DND-41 (cell line): ENCODE measurements at regions not wholly inside any gene's neighbourhood (a gene's known extent, or its start where the extent isn't known, plus 50 kb on each side); places are given as distances from the start of the nearest gene placed in this dataset.

ENCODE experiments used
- CTCF ChIP-seq: IDR thresholded peaks from 2 replicates; pipeline ENCODE4 v1.5.1; 2012; ENCODE audit warnings: borderline replicate concordance, low read length, moderate library complexity, mild to moderate bottlenecking; ENCODE audit not compliant: poor library complexity, severe bottlenecking; ENCODE audit errors: extremely low read depth
- EZH2 ChIP-seq: IDR thresholded peaks from 3 replicates; pipeline ENCODE4 v1.6.1; 2012; ENCODE audit warnings: borderline replicate concordance, low read depth, mild to moderate bottlenecking, moderate library complexity, low read length, inconsistent platforms; ENCODE audit not compliant: severe bottlenecking

DNA sequence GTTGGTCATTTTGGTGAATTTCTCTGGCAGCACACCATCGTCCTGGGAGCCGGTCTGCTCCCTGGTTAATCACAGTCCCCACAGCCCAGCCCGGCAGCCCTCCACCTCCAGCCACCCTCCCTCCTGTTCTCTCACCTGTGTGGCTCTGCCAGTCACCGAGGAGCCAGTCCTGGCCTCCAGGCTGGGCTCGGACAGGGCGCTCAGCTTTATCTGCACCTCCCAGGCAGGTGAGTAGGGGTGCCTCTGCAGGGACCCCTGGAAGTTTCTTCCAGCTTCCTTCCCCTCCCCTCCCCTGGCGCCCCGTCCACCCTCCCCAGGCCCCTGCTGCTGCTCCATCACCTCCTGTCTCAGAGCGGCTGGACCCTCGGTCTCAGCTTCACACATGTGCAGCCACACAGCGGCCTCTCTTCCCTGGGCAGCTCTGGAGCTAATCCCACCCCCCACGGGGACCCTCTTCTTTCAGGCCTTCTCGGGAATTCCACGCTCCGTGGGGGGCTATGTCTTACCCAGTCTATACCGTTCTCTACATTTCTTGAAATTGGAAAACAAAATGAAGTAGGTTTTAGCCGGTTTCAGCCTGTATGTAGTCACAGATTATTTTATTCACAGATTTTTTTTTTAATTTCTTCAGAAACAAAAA lies 213.9 kb upstream of the PPP2R2D start:
- TF ChIP-seq CTCF (no peak), EZH2 (no peak)
